Neural progenitor cell (in vitro differentiated cells): ENCODE measurements at regions not wholly inside any gene's neighbourhood (a gene's known extent, or its start where the extent isn't known, plus 50 kb on each side); places are given as distances from the start of the nearest gene placed in this dataset.

Experiments
- EZH2 ChIP-seq: fragments of 200-600 bp; sonication (generic); IDR thresholded peaks from 2 replicates; pipeline ENCODE4 v1.6.1; 2017; ENCODE audit warnings: antibody characterized with exemption, mild to moderate bottlenecking, moderate library complexity
- EZH2phosphoT487 ChIP-seq: fragments of 200-600 bp; sonication (generic); IDR thresholded peaks from 2 replicates; pipeline ENCODE4 v1.6.1; 2017; ENCODE audit warnings: antibody characterized with exemption
- TF ChIP-seq, protein P1 (sequence below): fragments of 200-600 bp; sonication (generic); IDR thresholded peaks from 2 replicates; pipeline ENCODE4 v1.5.1; 2017; ENCODE audit warnings: antibody characterized with exemption, mild to moderate bottlenecking

DNA sequence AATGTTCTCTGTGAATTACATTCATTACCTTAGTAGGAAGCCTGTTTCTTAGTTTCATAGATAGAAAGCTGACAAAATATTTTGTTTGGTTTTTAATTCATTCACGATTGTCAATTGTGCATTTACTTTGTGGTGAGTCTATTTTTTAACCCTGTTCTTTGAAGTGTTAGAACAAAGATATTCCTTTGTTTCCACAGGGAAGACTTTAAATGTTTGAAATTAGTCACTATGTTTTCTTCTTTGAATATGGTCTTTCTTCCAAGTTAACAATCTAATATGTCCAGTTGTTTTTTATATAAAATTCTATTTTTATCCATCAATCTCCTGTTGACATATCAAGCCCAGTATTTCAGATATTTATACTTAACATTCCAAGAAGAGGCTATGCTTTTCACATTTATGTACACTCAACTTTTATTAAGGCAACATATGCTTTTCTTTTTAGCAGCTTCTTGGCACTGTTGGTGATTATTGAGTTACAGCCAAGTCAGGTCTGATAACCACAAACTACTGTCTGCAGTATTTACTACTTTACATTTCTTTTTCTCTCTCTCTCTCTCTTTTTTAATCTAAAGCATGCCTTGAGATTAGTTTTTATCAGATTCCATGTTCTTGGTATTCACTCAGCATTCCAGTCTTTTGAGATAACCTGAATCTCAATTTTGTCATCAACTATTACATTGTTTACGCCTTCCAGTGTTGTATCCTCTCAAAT lies 812.8 kb upstream of the SLC10A2 start:
- no peak for TF ChIP-seq EZH2
- TF ChIP-seq EZH2phosphoT487: no peak
- TF ChIP-seq, protein P1, sequence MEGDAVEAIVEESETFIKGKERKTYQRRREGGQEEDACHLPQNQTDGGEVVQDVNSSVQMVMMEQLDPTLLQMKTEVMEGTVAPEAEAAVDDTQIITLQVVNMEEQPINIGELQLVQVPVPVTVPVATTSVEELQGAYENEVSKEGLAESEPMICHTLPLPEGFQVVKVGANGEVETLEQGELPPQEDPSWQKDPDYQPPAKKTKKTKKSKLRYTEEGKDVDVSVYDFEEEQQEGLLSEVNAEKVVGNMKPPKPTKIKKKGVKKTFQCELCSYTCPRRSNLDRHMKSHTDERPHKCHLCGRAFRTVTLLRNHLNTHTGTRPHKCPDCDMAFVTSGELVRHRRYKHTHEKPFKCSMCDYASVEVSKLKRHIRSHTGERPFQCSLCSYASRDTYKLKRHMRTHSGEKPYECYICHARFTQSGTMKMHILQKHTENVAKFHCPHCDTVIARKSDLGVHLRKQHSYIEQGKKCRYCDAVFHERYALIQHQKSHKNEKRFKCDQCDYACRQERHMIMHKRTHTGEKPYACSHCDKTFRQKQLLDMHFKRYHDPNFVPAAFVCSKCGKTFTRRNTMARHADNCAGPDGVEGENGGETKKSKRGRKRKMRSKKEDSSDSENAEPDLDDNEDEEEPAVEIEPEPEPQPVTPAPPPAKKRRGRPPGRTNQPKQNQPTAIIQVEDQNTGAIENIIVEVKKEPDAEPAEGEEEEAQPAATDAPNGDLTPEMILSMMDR: no peak
